ENCODE measurements at regions not wholly inside any gene's neighbourhood (a gene's known extent, or its start where the extent isn't known, plus 50 kb on each side); places are given as distances from the start of the nearest gene placed in this dataset.
"Not testable (repeated sequence)": the region's sequence is repeated elsewhere in the genome, so short reads cannot be mapped to it uniquely, and the experiment has no call there.

GRCh38 chr2:16104315-16104948, 164.1 kb downstream of the MYCN start:
- FAIRE-seq (no peak), DNase-seq (ENCODE audit: insufficient read length, low spot score) (no peak)

GRCh38 chr2:16103614-16104314, 163.4 kb downstream of the MYCN start:
- no peak for FAIRE-seq

GRCh38 chr2:16102976-16103380, 162.6 kb downstream of the MYCN start:
- DNase-seq (ENCODE audit: insufficient read length, low spot score) = no peak

More at GRCh38 chr2:16103614-16104314, 163.4 kb downstream of the MYCN start:
- DNase-seq (ENCODE audit: insufficient read length, low spot score) = no peak

GRCh38 chr2:16102358-16102975, 162.1 kb downstream of the MYCN start:
- no peak for DNase-seq (ENCODE audit: insufficient read length, low spot score)
- FAIRE-seq = no peak

More at GRCh38 chr2:16102976-16103380, 162.6 kb downstream of the MYCN start:
- FAIRE-seq = no peak

GRCh38 chr2:16101196-16101595, 160.8 kb downstream of the MYCN start:
- no peak for FAIRE-seq
- DNase-seq (ENCODE audit: insufficient read length, low spot score) = no peak

- DNase-seq (ENCODE audit: insufficient read length, low spot score) (no peak), FAIRE-seq (no peak)
Observed at GRCh38 chr2:16100006-16100405, 159.7 kb downstream of the MYCN start.

GRCh38 chr2:16099326-16099725, 159.0 kb downstream of the MYCN start:
- FAIRE-seq = no peak
- no peak for DNase-seq (ENCODE audit: insufficient read length, low spot score)

GRCh38 chr2:16096962-16097361, 156.6 kb downstream of the MYCN start:
- no peak for DNase-seq (ENCODE audit: insufficient read length, low spot score)
- no peak for FAIRE-seq

GRCh38 chr2:16095483-16095882, 155.1 kb downstream of the MYCN start:
- DNase-seq (ENCODE audit: insufficient read length, low spot score); FAIRE-seq: not testable (repeated sequence)

- FAIRE-seq (no peak), DNase-seq (ENCODE audit: insufficient read length, low spot score) (no peak)
Observed at GRCh38 chr2:16094811-16095210, 154.5 kb downstream of the MYCN start.

GRCh38 chr2:16093639-16094529, 153.5 kb downstream of the MYCN start:
- DNase-seq (ENCODE audit: insufficient read length, low spot score) (no peak), FAIRE-seq (no peak)

GRCh38 chr2:16092861-16093638, 152.7 kb downstream of the MYCN start:
- FAIRE-seq (no peak), DNase-seq (ENCODE audit: insufficient read length, low spot score) (no peak)

- no peak for FAIRE-seq
- DNase-seq (ENCODE audit: insufficient read length, low spot score) = no peak
Observed at GRCh38 chr2:16091576-16092282, 151.4 kb downstream of the MYCN start.

- DNase-seq (ENCODE audit: insufficient read length, low spot score) = no peak
- no peak for FAIRE-seq
Observed at GRCh38 chr2:16090650-16091575, 150.6 kb downstream of the MYCN start.

- DNase-seq (ENCODE audit: insufficient read length, low spot score); FAIRE-seq: not testable (repeated sequence)
Observed at GRCh38 chr2:16089491-16089890, 149.1 kb downstream of the MYCN start.

GRCh38 chr2:16088802-16089112, 148.4 kb downstream of the MYCN start:
- no peak for FAIRE-seq

GRCh38 chr2:16088035-16088801, 147.9 kb downstream of the MYCN start:
- DNase-seq (ENCODE audit: insufficient read length, low spot score) = no peak
- no peak for FAIRE-seq

More at GRCh38 chr2:16088802-16089112, 148.4 kb downstream of the MYCN start:
- DNase-seq (ENCODE audit: insufficient read length, low spot score) = no peak

GRCh38 chr2:16086136-16086535, 145.8 kb downstream of the MYCN start:
- DNase-seq (ENCODE audit: insufficient read length, low spot score); FAIRE-seq: not testable (repeated sequence)
